ENCODE measurements at regions not wholly inside any gene's neighbourhood (a gene's known extent, or its start where the extent isn't known, plus 50 kb on each side); places are given as distances from the start of the nearest gene placed in this dataset.

- Histone ChIP-seq H3K4me3 (replicated peaks; ENCODE audit: insufficient read depth, low read length) (no peak overlapping the region), H3K27me3 (ENCODE audit: insufficient read depth, poor library complexity, severe bottlenecking) (no peaks in the 10 kb centered on the region), H3K27ac (replicated peaks) (no peak overlapping the region)
- DNase-seq (ENCODE audit: low read depth in 1 of 2, low spot score in 1 of 2): no peak
- TF ChIP-seq GABPA (IDR thresholded peaks at IDR 0.05; ENCODE audit: low read depth) (no peak), SPI1 (IDR thresholded peaks at IDR 0.05; ENCODE audit: borderline replicate concordance, low read depth) (no peak)
These were observed 201.9 kb upstream of the ISL1 start for GRCh38 chr5:51181208-51181894.

GRCh38 chr5:51185850-51186329, 197.4 kb upstream of the ISL1 start:
- no peak for DNase-seq (ENCODE audit: low read depth in 1 of 2, low spot score in 1 of 2)
- H3K27me3 ChIP-seq (ENCODE audit: insufficient read depth, poor library complexity, severe bottlenecking): no peaks in the 10 kb centered on the region
- H3K4me3 ChIP-seq (replicated peaks; ENCODE audit: insufficient read depth, low read length): no peak overlapping the region
- TF ChIP-seq GABPA (IDR thresholded peaks at IDR 0.05; ENCODE audit: low read depth) (no peak), POLR2AphosphoS5 (IDR thresholded peaks at IDR 0.05; ENCODE audit: low read depth) (no peak), CTCF (IDR thresholded peaks at IDR 0.05; ENCODE audit: insufficient read depth, low read length) (no peak), SPI1 (IDR thresholded peaks at IDR 0.05; ENCODE audit: borderline replicate concordance, low read depth) (no peak), REST (IDR thresholded peaks at IDR 0.05; ENCODE audit: insufficient replicate concordance, low read depth) (no peak)
- no peak overlapping the region for H3K27ac ChIP-seq (replicated peaks)

- Histone ChIP-seq H3K4me3 (replicated peaks; ENCODE audit: insufficient read depth, low read length) (no peak overlapping the region), H3K27me3 (ENCODE audit: insufficient read depth, poor library complexity, severe bottlenecking) (no peaks in the 10 kb centered on the region), H3K27ac (replicated peaks) (no peak overlapping the region)
- no peak for DNase-seq (ENCODE audit: low read depth in 1 of 2, low spot score in 1 of 2)
- TF ChIP-seq POLR2AphosphoS5 (IDR thresholded peaks at IDR 0.05; ENCODE audit: low read depth) (no peak), GABPA (IDR thresholded peaks at IDR 0.05; ENCODE audit: low read depth) (no peak), SPI1 (IDR thresholded peaks at IDR 0.05; ENCODE audit: borderline replicate concordance, low read depth) (no peak), REST (IDR thresholded peaks at IDR 0.05; ENCODE audit: insufficient replicate concordance, low read depth) (no peak), CTCF (IDR thresholded peaks at IDR 0.05; ENCODE audit: insufficient read depth, low read length) (no peak)
These were observed 195.2 kb upstream of the ISL1 start for GRCh38 chr5:51188001-51188591.

- DNase-seq (ENCODE audit: low read depth in 1 of 2, low spot score in 1 of 2): no peak
These were observed 188.6 kb upstream of the ISL1 start for GRCh38 chr5:51194671-51195070.

More at GRCh38 chr5:51194671-51195070, 188.6 kb upstream of the ISL1 start:
- no peaks in the 10 kb centered on the region for H3K27me3 ChIP-seq (ENCODE audit: insufficient read depth, poor library complexity, severe bottlenecking)
- no peak for TF ChIP-seq CTCF (IDR thresholded peaks at IDR 0.05; ENCODE audit: insufficient read depth, low read length)
- TF ChIP-seq SPI1 (IDR thresholded peaks at IDR 0.05; ENCODE audit: borderline replicate concordance, low read depth): no peak
- no peak for TF ChIP-seq POLR2AphosphoS5 (IDR thresholded peaks at IDR 0.05; ENCODE audit: low read depth)
- no peak for TF ChIP-seq GABPA (IDR thresholded peaks at IDR 0.05; ENCODE audit: low read depth)
- TF ChIP-seq REST (IDR thresholded peaks at IDR 0.05; ENCODE audit: insufficient replicate concordance, low read depth): no peak
- no peak overlapping the region for H3K27ac ChIP-seq (replicated peaks)
- no peak overlapping the region for H3K4me3 ChIP-seq (replicated peaks; ENCODE audit: insufficient read depth, low read length)
